Myocyte (in vitro differentiated cells): ENCODE measurements at regions not wholly inside any gene's neighbourhood (a gene's known extent, or its start where the extent isn't known, plus 50 kb on each side); places are given as distances from the start of the nearest gene placed in this dataset.
"Not testable (repeated sequence)": the region's sequence is repeated elsewhere in the genome, so short reads cannot be mapped to it uniquely, and the experiment has no call there.

ENCODE experiments used
- DNase-seq: peaks from one replicate; pipeline ENCODE4 v3.0.0-alpha.2; 2012; ENCODE audit warnings: low read depth

- no peak for DNase-seq
These were observed 125.9 kb upstream of the THBS2 start for GRCh38 chr6:169379495-169380070.

- DNase-seq, result no peak
These were observed 125.2 kb upstream of the THBS2 start for GRCh38 chr6:169378620-169379381.

GRCh38 chr6:169376458-169376857 lies 122.8 kb upstream of the THBS2 start:
- DNase-seq, result no peak

DNA sequence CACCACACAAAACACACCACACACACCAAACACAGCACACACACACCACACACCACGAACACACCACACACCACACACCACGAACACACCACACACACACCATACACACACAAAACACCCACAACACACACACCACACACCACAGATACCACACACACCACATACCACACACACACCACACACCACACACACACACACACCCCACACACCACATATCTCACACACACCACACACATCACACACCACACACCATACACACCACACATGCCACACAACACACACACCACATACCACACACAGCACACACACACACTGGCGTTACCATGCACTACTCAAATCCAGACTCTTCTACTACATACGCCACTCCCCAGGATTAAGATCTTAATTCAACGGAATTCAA lies 118.9 kb upstream of the THBS2 start:
- no peak for DNase-seq

- no peak for DNase-seq
These were observed 117.9 kb upstream of the THBS2 start for GRCh38 chr6:169371344-169372127.

DNA sequence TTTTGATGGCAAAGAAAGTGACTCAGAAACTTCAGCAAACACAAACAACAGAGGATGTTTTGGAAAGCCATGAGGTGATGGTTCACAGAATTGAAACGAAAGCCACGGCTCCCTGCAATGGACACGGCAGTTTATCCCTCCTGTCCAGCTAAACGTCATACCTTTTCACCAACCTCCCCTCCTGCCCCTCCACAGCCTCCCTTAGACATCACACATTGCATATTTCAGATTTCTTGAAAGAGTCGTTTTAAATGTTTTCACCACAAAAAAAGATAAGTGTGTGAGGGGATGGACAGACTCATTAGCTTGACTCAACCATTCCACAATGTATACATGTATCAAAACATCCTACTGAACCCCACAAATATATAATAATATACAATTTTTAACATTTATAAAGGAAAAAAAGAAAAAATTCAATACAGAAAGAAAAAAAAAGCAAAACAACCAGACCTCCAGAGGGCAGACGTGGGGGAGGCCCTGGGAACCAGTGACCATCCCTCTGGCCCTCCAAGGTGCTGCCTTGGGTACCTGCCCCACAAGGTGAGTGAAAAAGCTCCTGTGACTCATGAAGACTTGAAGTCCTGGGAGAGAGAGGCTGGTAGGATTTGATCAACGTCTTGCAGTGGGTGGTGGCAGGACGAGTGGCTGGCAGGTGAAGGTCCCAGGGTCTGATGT lies 117.2 kb upstream of the THBS2 start:
- DNase-seq, result no peak

GRCh38 chr6:169370054-169370453 lies 116.4 kb upstream of the THBS2 start:
- DNase-seq, result no peak

DNA sequence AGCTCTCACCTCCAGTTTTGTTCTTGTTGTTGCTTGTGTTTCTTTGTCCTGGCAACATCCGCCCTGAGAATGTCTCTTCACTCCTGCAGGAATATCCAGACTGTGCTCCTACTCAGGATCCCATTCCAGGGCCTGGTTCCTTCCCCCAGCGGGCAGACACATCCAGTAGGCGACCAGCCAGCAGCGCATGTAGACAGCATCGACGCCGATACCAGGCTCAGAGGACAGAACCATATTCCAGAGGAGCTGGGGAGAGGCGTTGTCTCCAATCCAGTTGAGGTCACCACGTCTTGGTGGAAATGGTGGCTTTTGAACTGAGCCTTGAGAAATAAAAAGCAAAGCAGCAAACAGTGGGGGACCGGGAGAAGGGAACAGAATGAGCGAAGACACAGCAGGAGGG lies 114.6 kb upstream of the THBS2 start:
- no peak for DNase-seq

DNA sequence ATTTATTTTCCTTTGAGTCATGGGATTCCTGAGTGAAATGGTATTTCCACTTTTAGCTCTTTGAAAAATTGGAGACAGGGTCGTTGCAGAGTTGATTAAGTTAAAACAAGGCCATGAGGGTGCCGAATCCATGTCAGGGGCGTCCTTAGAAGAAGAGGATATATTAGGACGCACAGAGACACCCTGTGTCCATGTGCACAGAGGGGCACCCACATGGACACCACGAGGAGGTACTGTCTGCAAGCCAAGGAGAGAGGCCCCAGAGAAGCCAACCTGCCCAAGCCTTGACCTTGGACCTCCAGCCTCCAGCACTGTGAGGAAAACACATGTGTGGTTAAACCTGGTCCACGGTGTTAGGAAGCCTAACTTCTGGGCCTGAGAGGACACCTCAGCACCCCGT lies 113.9 kb upstream of the THBS2 start:
- no peak for DNase-seq

GRCh38 chr6:169366258-169366901 lies 112.7 kb upstream of the THBS2 start:
- no peak for DNase-seq

- no peak for DNase-seq
These were observed 112.1 kb upstream of the THBS2 start for GRCh38 chr6:169365567-169366257.

GRCh38 chr6:169363590-169363989 lies 109.9 kb upstream of the THBS2 start:
- DNase-seq, result peak; percentile 79

DNA sequence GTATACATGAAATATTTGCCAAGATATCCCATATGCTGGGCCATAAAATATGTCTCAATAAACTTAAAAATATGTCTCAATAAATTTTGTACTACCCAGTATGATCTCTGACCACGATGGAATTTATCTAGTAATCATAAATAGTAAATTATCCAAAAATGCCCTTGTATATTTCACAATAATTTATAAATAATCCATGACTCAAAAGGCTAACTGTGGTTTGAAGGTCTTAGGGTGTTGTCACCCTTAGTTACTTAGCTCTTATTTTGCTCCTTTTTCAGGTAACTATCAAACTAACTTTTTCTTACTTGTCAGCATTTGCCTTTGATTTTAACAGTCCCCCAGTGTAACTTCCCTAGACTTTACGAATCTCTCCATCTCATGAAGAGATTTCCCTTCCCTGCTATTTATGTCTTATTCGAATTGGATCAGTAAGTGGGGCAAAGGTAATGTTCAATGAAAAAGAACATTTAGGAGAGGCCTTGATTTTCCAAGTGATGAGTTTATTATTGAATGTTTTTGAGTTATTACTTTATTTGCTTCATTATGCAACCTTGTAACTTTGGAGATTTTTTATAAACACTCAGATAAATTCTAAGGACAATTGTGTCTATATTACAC lies 109.0 kb upstream of the THBS2 start:
- no peak for DNase-seq

GRCh38 chr6:169355001-169355400 lies 101.4 kb upstream of the THBS2 start:
- not testable (repeated sequence) for DNase-seq

- no peak for DNase-seq
These were observed 91.5 kb upstream of the THBS2 start for GRCh38 chr6:169345146-169345545.

DNA sequence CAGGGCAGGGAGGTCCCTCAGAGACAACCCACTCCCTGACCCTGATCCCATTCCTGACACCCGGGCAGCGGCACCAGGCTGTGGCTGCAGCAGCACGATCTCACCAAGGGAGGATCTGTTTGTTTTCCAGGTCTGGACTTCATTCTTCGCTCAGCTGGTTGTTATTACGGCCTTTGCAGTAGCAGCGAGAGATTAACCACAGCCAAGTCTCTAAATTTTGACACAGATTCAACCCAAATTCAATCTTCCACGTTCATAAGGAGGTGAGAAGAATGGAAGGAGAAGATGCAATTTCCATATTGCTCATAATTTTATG lies 91.1 kb upstream of the THBS2 start:
- no peak for DNase-seq

GRCh38 chr6:169343886-169344749 lies 90.5 kb upstream of the THBS2 start:
- no peak for DNase-seq

DNA sequence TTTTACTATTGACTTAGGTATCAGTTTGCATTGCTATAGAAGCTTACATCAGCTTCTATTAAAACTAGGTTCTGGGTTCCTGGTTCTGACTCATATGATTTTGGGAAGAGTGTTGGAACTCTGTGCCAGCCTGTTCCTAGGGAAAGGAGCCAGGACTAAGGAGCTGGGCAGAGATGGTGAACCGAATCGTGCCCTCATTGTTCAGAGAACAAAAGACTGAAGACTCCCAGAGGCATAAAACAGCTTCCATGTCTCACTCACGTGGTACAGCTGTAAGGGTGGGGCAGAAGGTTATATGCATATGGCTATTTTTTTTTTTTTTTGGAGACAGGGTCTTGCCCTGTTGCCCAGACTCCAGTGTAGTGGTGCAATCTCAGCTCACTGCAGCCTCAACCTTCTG lies 89.1 kb upstream of the THBS2 start:
- no peak for DNase-seq

GRCh38 chr6:169341706-169342105 lies 88.1 kb upstream of the THBS2 start:
- peak; percentile 75 for DNase-seq
